GM20000 (cell line): ENCODE measurements at regions not wholly inside any gene's neighbourhood (a gene's known extent, or its start where the extent isn't known, plus 50 kb on each side); places are given as distances from the start of the nearest gene placed in this dataset.
A peak's percentile ranks its signal among the peaks of the same experiment; 100 is the strongest.
"Not testable (repeated sequence)": the region's sequence is repeated elsewhere in the genome, so short reads cannot be mapped to it uniquely, and the experiment has no call there.

Experiments
- DNase-seq: peaks from one replicate; pipeline ENCODE4 v3.0.0; 2012; ENCODE audit warnings: low spot score
- CTCF ChIP-seq: IDR thresholded peaks from 2 replicates; pipeline ENCODE4 v1.5.1; 2012; ENCODE audit warnings: mild to moderate bottlenecking, control low read depth; ENCODE audit errors: extremely low read depth, missing control alignments

DNA sequence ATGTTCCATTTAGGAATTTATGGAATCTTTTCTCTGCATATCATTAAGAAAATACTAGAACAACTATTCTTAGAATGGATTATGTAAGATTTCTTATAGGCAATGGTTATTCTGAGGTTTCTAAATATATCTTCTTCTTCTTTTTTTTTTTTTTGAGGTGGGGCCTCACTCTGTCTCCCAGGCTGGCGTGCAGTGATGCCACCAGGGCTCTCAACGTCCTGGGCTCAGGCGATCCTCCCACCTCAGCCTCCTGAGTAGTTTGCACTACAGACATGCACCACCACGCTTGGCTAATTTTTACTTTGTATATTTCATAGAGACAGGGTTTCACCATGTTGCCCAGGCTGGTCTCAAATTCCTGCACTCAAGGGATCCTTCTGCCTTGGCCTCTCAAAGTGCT, 137.2 kb downstream of the SREK1 start:
- DNase-seq: no peak
- no peak for TF ChIP-seq CTCF

GRCh38 chr5:66284588-66285342, 140.7 kb downstream of the SREK1 start:
- TF ChIP-seq CTCF: no peak
- no peak for DNase-seq

GRCh38 chr5:66285343-66285922, 141.3 kb downstream of the SREK1 start:
- no peak for TF ChIP-seq CTCF
- no peak for DNase-seq

DNA sequence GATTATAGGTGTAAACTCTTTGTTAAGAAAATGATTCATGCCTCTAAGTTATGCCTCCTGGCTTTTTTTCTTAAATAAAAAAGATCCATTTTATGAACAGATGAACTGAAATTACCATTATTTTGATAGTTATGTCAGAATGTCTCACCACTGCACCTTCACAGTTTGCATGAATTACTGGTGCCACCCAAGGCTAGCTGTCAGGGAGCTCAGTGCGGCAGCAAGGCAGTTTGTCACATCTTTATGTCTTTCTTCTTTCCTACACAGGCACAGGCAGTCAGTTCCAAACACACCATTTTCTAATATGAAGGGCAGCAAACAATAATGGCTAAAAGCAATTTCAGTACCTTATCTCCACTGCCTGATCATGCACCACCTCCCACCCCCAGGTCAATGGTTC, 147.7 kb downstream of the SREK1 start:
- no peak for DNase-seq
- no peak for TF ChIP-seq CTCF

DNA sequence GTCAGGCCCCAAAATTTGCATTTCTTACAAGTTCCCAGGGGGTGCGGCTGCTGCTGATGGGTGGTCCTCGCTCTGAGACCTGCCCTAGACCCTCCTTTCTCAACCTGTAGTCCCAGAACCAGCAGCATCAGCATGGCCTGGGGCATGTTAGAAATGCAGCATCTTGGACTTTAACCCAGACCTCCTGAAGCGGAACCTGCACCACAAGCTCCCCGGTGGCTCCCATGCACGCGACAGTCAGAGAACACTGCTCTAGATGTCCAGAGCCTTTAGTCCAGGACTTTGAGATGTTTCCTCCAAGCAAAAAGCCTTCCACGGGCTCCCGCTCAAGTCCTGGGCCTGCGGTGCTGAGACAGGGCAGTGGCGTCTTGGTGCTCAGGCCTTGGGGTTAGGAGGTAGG, 149.8 kb downstream of the SREK1 start:
- DNase-seq: not testable (repeated sequence)

DNA sequence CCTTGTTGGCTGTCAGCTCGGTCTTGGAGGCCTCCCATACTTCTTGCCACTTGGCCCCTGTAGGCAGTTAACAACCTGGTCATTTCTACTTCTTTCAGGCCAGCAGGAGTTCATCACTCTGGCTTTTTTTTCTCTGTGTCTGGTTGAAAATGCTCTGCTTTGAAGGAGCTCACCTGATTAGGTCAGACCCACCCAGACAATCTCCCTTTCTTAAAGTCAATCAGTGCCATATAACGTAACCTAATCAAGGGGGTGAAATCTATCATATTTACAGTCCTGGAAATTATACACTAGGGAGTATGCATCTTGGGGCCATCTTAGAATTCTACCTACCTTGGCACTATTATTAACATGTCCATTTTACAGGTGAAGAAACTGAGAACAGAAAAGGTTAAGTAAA, 155.4 kb downstream of the SREK1 start:
- DNase-seq: no peak
- no peak for TF ChIP-seq CTCF

DNA sequence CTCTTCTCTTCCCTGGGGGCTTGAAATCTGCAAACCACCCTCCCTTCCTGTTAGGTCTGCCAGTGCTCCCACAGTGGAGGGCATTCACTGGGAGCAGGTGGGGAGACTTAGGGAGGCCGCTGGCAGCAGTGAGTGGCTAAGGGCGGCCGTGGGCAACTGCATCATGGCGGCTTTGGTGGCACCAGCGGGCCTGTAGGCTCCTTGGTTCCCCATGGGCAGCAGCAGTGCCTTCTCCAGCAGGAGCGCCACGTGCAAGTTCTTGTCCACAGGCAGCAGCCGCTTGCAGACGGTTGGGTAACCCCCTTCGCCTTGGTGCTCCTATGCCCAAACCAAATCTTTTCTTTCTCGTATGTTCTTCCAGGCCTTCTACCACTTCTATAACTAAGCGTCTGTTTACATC, 158.2 kb downstream of the SREK1 start:
- DNase-seq: no peak
- no peak for TF ChIP-seq CTCF

DNA sequence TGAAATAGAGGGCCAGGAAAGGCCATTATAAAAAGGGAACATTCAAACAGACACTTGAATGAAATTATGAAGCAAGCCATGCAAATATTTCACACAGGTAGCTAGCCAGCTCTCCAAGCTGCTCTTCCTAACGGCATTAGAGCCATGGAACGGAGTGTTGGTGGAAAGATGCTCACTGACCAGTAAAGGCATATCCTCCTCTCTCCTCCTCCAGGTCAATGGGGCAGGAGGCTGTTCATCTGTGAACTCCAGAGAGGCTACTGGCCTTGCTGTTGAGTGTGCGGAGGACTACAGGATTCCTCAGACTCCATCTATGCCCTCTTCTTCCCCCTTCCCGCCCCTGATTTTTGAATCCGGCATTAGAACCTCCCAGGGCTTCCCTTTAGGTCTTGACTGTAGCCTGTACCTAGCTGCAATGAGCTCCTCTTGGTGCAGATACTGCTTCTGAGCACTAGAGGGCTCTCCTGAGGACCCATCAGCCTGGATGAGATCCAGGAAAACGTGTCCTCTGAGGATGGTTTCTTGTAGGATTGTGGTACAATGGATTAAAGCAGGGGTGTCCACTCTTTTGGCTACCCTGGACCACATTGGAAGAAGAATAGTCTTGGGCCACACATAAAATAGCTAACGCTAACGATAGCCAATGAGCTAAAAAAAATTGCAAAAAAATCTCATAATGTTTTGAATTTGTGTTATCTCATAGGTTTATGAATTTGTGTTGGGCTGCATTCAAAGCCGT, 162.2 kb downstream of the SREK1 start:
- TF ChIP-seq CTCF: peak; percentile 67
- DNase-seq: peak; percentile 68
